OCI-LY7 (cell line): ENCODE measurements at regions not wholly inside any gene's neighbourhood (a gene's known extent, or its start where the extent isn't known, plus 50 kb on each side); places are given as distances from the start of the nearest gene placed in this dataset.

ENCODE experiments used
- EZH2phosphoT487 ChIP-seq: fragments of 200-600 bp; sonication (generic); IDR thresholded peaks from 2 replicates; pipeline ENCODE4 v1.6.1; 2018; ENCODE audit warnings: low read depth, borderline replicate concordance, mild to moderate bottlenecking, mixed run types, antibody characterized with exemption, low read length, moderate library complexity, mixed read lengths
- TF ChIP-seq, protein P1 (sequence below): fragments of 200-600 bp; sonication (generic); conservative IDR thresholded peaks from 2 replicates; pipeline ENCODE4 v1.5.1; 2014; ENCODE audit warnings: mild to moderate bottlenecking, antibody characterized with exemption, low read length, moderate library complexity, mixed read lengths

DNA sequence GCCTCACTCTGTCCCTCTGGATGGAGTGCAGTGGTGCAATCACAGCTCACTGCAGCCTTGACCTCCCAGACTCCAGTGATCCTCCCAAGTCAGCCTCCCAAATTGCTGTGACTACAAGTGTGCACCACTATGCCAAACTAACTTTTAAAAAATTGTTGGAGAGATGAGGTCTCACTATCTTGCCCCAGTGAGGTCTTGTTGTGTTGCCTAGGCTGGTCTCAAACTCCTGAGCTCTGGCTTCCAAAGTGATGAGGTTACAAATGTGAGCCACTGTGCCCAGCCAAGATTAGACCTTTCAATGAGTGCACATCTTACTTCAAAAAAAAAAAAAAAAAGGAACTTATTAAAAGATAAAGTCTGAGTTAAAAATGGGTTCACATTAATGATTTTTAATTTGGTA lies 1838.1 kb upstream of the DEFB115 start:
- TF ChIP-seq, protein P1, sequence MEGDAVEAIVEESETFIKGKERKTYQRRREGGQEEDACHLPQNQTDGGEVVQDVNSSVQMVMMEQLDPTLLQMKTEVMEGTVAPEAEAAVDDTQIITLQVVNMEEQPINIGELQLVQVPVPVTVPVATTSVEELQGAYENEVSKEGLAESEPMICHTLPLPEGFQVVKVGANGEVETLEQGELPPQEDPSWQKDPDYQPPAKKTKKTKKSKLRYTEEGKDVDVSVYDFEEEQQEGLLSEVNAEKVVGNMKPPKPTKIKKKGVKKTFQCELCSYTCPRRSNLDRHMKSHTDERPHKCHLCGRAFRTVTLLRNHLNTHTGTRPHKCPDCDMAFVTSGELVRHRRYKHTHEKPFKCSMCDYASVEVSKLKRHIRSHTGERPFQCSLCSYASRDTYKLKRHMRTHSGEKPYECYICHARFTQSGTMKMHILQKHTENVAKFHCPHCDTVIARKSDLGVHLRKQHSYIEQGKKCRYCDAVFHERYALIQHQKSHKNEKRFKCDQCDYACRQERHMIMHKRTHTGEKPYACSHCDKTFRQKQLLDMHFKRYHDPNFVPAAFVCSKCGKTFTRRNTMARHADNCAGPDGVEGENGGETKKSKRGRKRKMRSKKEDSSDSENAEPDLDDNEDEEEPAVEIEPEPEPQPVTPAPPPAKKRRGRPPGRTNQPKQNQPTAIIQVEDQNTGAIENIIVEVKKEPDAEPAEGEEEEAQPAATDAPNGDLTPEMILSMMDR, result no peak
- no peak for TF ChIP-seq EZH2phosphoT487
